ENCODE measurements at regions not wholly inside any gene's neighbourhood (a gene's known extent, or its start where the extent isn't known, plus 50 kb on each side); places are given as distances from the start of the nearest gene placed in this dataset.

DNA sequence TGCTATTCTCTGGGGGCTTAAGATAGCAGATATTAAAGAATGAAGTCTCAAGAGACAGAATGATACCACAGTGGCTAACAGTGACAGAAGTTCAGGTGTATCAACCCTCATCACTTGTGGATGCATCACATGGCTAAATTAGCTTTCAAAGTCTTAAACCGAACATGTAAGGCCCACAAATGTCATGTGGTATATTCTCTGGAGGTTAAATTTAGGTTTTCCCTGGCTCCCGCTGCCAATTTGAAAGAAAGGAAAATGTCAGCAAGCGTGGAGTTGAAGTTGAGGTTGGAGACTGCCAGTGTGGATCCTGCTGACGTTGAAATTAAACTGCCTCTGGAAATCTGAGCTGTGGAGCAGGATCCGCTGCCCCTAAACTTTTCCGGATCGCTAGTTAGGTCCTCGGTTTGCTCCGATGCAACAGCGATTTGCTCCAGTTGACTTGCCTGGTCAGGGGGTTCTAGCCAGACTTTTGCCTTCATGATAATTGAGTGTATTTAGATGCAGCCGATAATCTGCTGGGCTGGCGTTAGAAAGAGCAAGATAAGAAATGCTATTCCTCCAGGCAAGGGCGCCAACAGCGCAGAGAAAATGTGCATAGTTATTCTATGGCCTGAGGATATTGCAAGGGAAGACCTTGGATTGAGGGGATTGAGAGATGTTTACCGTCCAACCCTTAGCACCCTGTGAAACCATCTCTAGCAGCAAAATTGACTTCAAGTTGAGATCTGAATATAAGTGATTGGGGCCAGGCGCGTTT, 443.9 kb downstream of the TMEM114 start:
- H3K4me3 Mint-ChIP-seq = no peak overlapping the region
- H3K27ac Mint-ChIP-seq = no peak overlapping the region
- no peaks in the 10 kb centered on the region for H3K27me3 Mint-ChIP-seq
- TF ChIP-seq, protein P1, sequence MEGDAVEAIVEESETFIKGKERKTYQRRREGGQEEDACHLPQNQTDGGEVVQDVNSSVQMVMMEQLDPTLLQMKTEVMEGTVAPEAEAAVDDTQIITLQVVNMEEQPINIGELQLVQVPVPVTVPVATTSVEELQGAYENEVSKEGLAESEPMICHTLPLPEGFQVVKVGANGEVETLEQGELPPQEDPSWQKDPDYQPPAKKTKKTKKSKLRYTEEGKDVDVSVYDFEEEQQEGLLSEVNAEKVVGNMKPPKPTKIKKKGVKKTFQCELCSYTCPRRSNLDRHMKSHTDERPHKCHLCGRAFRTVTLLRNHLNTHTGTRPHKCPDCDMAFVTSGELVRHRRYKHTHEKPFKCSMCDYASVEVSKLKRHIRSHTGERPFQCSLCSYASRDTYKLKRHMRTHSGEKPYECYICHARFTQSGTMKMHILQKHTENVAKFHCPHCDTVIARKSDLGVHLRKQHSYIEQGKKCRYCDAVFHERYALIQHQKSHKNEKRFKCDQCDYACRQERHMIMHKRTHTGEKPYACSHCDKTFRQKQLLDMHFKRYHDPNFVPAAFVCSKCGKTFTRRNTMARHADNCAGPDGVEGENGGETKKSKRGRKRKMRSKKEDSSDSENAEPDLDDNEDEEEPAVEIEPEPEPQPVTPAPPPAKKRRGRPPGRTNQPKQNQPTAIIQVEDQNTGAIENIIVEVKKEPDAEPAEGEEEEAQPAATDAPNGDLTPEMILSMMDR (IDR thresholded peaks at IDR 0.05) = no peak
- ATAC-seq (ENCODE audit: low read depth) = no peak
- CTCF ChIA-PET = no interaction called here
- H3K36me3 Mint-ChIP-seq (ENCODE audit: low read depth) = no peaks in the 10 kb centered on the region
- intact Hi-C loops (cut with micrococcal nuclease) = no loop called here
- H3K9me3 Mint-ChIP-seq = peaks cover 3% of the 10 kb centered on the region
- H3K4me1 Mint-ChIP-seq = no peaks in the 10 kb centered on the region
- DNase-seq = no peak
- POLR2A ChIA-PET = no interaction called here

DNA sequence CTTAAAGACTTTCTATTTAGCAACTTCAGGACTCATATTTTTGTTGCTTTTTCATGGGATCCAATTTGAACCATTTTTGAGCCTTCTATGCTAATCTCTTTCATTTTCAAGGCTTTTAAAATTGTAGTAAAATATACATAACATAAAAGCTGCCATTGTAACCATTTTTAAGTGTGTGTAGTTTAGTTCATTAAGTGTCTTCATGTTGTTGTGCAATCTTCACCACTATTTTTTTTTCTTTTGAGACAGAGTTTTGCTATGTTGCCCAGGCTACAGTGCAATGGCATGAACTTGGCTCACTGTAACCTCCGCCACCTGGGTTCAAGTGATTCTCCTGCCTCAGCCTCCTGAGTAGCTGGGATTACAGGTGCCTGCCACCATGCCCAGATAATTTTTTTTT, 451.6 kb downstream of the TMEM114 start:
- CTCF ChIA-PET = no interaction called here
- DNase-seq (no peak), ATAC-seq (ENCODE audit: low read depth) (no peak)
- peaks cover 2% of the 10 kb centered on the region for H3K9me3 Mint-ChIP-seq
- H3K27me3 Mint-ChIP-seq = no peaks in the 10 kb centered on the region
- H3K27ac Mint-ChIP-seq = no peak overlapping the region
- no peak overlapping the region for H3K4me3 Mint-ChIP-seq
- POLR2A ChIA-PET = no interaction called here
- no peaks in the 10 kb centered on the region for H3K36me3 Mint-ChIP-seq (ENCODE audit: low read depth)
- H3K4me1 Mint-ChIP-seq = no peaks in the 10 kb centered on the region
- intact Hi-C loops (cut with micrococcal nuclease) = no loop called here
- TF ChIP-seq, protein P1 (IDR thresholded peaks at IDR 0.05) = no peak

DNA sequence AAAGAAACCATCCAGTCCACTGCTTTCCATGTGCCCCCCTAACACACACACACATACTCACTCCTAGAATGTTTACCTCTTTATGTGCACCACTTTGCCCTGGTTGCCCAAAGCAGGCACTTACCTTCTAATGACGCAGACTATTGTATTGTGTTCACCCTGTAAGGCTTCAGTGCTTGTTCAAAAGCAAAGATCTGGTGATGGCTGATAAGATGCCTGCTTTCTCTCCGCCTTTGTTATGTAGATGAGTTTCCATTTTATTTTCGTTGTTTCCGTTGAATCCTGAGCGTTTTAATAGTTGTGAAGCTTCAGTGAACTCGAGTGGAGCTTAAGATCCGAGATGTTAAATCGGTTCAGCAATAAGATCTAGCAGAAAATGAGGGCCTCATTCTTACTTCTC, 452.7 kb downstream of the TMEM114 start:
- TF ChIP-seq, protein P1 (IDR thresholded peaks at IDR 0.05) = no peak
- Mint-ChIP-seq H3K27ac (no peak overlapping the region), H3K9me3 (peaks cover 4% of the 10 kb centered on the region), H3K27me3 (no peaks in the 10 kb centered on the region), H3K4me3 (no peak overlapping the region), H3K4me1 (no peaks in the 10 kb centered on the region), H3K36me3 (ENCODE audit: low read depth) (no peaks in the 10 kb centered on the region)
- intact Hi-C loops (cut with micrococcal nuclease) = no loop called here
- DNase-seq (no peak), ATAC-seq (ENCODE audit: low read depth) (no peak)
- ChIA-PET POLR2A (no interaction called here), CTCF (no interaction called here)

GRCh38 chr16:8130197-8130596, 460.1 kb downstream of the TMEM114 start:
- DNase-seq (no peak), ATAC-seq (ENCODE audit: low read depth) (no peak)
- no peak overlapping the region for H3K4me3 Mint-ChIP-seq
- no peak overlapping the region for H3K27ac Mint-ChIP-seq
- TF ChIP-seq, protein P1 (IDR thresholded peaks at IDR 0.05) = no peak
- H3K36me3 Mint-ChIP-seq (ENCODE audit: low read depth) = no peaks in the 10 kb centered on the region
- ChIA-PET POLR2A (no interaction called here), CTCF (no interaction called here)
- peaks cover 1% of the 10 kb centered on the region for H3K9me3 Mint-ChIP-seq
- intact Hi-C loops (cut with micrococcal nuclease) = no loop called here
- H3K4me1 Mint-ChIP-seq = no peaks in the 10 kb centered on the region
- H3K27me3 Mint-ChIP-seq = no peaks in the 10 kb centered on the region

GRCh38 chr16:8127070-8127469, 463.2 kb downstream of the TMEM114 start:
- ChIA-PET POLR2A (no interaction called here), CTCF (no interaction called here)
- H3K4me3 Mint-ChIP-seq = no peak overlapping the region
- intact Hi-C loops (cut with micrococcal nuclease) = no loop called here
- no peak for ATAC-seq (ENCODE audit: low read depth)
- H3K27me3 Mint-ChIP-seq = no peaks in the 10 kb centered on the region
- TF ChIP-seq, protein P1 (IDR thresholded peaks at IDR 0.05) = no peak
- no peaks in the 10 kb centered on the region for H3K4me1 Mint-ChIP-seq
- H3K27ac Mint-ChIP-seq = no peak overlapping the region
- H3K36me3 Mint-ChIP-seq (ENCODE audit: low read depth) = no peaks in the 10 kb centered on the region
- no peak for DNase-seq
- no peaks in the 10 kb centered on the region for H3K9me3 Mint-ChIP-seq

All from activated B cell treated with CpG ODN at 0.5 μM for 24 hours (primary cell).